NCI-H1048 (cell line): ENCODE measurements at regions not wholly inside any gene's neighbourhood (a gene's known extent, or its start where the extent isn't known, plus 50 kb on each side); places are given as distances from the start of the nearest gene placed in this dataset.
"Not testable (repeated sequence)": the region's sequence is repeated elsewhere in the genome, so short reads cannot be mapped to it uniquely, and the experiment has no call there.

Source experiments
- DNase-seq: peaks from one replicate; lab custom pipeline; 2025; lab: John Stamatoyannopoulos, UW

DNA sequence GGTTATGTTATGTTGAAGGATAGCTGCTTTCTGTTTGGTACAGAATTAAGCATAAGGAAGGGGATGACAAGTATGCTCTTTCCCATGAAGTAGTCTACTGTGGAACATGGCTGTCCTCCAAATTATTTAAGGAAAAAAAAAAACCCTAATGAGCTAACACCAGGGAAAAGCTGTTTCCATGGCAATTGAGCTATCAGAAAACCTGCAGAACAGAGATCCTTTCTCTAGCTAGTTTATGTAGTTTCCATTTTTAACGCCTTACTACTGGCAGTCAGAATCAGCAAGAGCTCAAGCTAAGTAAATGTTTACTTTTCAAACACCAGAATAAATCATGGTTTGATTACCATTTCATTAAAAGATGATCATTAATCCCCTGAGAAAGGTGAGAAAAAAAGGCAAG is 287.4 kb upstream of the TARS1 start:
- no peak for DNase-seq

DNA sequence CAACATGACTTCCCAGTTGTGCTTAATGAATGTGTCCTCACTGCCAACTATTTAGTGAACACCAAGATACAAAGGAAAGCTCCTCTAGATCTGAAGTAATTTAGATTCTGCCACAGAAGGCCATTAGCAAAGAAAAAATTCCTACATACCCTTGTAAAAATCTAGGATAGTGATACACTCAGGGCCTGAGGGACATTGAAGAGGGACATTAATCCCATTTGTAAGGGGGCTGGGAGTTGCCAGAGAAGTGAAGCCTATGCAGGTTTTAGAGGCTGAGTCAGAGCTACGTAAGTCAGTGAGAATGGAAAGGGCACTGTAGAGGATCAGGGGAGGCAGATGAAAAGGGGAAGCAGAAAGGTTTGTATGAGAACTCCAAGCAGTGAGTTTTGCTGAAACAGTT is 286.9 kb upstream of the TARS1 start:
- no peak for DNase-seq

DNA sequence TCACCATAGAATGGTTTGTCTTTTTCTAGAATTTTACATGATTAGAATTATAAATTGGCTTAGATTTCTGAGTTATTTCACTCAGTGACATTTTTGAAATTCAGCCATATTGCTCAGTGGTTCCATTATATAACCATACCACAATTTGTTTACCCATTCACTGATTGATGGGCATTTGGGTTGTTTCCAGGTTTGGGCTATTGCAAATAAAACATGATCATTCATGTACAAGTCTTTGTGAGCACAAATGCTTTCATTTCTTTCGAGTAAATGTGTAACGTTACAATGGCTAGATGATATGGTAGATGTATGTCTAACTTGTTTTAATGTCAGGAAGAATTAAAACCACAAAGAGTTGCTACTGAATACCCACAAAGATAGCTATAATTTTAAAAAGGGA is 279.9 kb upstream of the TARS1 start:
- no peak for DNase-seq

DNA sequence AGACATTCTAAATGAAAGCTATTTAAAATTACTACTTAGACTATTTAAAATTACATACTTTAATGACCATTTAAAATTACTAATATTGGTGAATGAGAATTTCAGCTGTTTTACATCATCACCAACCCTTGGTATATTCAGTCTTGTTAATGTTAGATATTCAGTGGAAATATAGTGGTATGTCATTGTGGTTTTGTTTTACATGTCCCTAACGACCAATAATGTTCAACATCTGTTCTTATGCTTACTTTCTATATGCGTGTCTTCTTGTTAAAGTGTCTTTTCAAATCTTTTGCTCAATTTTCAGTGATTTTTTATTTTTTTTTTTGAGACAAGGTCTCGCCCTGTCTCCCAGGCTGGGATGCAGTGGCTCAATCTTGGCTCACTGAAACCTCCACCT is 279.3 kb upstream of the TARS1 start:
- no peak for DNase-seq

DNA sequence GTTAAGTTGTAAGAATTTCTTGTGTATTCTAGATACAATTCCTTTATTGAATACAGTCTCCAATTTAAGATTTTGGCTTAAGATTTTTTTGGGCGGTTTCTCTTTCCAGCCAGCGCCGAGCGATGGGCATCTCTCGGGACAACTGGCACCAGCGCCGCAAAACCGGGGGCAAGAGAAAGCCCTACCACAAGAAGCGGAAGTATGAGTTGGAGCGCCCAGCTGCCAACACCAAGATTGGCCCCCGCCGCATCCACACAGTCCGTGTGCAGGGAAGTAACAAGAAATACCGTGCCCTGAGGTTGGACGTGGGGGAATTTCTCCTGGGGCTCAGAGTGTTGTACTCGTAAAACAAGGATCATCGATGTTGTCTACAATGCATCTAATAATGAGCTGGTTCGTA is 278.7 kb upstream of the TARS1 start:
- DNase-seq: no peak

DNA sequence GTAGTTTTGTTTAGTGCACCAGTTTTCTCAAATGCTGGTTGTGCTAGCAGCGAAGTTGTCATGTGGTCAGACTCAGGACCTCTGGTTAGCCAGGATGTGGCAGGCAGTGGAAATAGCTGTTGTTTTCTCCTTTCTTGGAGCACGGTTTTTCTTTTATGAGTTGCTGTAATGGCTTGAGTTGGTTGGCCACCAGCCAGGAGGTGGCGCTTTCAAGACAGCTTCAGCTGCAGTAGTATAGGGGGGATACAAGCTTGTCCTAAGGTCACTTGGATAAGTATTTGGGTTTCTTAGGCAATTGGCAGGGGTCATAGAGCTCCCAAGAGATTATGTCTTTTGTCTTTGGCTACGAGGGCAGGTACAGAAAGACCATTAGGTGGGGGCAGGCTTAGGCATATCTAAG is 274.2 kb upstream of the TARS1 start:
- DNase-seq: no peak

DNA sequence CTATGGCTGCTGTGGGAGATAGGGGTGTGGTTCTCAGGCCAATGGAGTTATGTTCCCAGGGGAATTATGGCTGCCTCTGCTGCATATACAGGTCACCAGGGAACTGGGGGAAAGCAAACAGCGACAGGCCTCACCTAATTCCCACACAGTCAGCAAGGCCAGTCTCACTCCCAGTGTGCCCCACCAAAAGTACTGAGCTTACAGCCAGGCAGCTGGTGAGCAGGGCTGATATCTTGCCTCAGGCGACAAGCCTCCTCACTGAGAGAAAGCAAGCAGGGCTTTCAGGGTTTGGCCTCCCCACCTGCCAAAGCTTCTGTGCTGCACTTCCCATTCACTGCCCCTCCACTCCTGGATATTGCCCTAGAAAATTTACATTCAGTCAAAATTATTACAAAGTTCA is 273.8 kb upstream of the TARS1 start:
- no peak for DNase-seq

DNA sequence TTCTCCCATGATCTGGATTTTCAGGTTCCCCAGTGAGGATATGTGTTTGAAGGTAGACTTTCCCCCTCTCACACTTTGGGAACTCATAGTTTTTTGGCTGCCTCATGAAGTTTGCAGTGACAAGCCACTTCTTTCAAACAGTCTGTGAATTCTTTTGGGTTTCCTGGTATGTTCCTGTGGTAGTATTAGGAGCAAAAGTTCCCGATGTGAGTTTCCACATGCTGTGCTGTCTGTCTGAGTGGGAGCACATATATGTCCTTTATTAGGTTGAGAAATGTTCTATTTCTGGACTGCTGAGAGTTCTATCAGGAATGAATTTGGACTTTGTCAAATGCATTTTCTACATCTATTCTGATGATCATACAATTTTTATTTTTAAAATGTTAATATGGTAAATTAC is 273.2 kb upstream of the TARS1 start:
- DNase-seq: no peak

DNA sequence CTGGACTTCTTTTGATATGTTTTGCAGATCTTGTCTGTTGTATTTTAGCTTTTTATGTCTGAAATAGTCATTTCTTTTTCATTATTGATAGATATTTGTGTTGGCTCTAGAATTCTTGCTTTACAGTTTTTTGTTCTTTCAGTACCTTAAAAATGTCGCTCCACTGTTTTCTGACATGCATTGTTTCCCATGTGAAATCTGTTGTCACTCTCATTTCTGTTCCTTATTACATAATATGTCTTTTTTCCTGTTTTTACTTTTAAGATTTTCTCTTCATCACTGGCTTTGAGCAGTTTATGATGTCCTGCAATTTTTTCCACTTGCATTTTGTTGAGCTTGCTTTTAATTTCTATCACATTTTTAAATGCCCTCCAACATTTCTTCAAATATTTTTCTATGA is 270.4 kb upstream of the TARS1 start:
- DNase-seq: no peak

DNA sequence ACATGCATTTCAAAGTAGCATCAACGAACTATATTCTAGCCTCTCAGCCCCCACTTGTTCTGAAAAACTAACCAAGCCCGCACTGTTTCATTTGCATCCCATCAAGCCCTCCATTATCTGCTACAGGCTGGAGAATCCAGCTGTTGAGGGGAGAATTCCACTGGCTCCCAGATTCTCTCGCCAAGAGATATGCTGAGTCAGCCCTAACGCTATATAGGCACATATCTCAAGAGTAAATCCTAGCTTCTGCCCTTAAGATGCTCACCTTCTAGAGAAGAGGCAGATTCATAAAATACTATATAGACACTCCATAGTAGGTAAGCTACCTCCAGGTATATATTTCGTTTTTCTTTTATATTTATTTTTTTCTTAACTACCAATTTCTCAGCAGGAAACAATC is 266.4 kb upstream of the TARS1 start:
- DNase-seq: no peak

DNA sequence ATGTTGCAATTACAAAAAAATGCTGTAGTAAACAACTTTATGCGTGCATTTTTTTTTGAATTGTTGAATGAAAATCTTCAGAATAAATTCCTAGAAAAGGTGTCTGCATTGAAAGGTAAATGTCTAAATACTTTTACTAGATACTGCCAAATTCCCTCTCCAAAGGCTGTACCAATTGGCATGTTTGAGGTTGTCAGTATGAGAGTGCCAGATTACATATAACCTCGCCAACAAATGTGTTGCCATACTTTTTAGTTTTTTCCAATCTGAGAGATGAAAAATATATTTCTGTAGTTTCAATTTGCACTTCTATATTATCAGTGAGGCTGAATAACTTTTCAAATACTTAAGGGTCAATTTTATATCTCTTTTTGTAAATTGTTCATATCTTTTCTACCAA is 261.5 kb upstream of the TARS1 start:
- no peak for DNase-seq

DNA sequence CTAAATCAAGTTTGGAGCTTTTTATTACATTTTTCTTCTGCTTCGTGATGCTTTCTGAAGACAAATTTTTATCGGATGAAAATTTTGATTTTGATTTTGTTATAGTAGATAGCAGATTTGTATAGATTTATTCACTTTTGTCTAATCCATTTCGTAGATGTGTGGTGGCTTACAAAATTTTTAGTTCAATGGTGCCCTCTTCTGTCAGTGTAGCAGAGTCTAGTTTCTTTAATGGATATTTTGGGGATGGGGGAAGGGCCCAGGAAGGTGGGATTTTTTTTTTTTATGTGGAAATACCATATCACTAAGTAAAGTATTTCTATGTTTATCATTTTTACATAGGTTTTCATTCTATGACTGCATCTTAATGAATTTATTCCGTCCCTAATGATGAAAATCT is 259.9 kb upstream of the TARS1 start:
- no peak for DNase-seq

DNA sequence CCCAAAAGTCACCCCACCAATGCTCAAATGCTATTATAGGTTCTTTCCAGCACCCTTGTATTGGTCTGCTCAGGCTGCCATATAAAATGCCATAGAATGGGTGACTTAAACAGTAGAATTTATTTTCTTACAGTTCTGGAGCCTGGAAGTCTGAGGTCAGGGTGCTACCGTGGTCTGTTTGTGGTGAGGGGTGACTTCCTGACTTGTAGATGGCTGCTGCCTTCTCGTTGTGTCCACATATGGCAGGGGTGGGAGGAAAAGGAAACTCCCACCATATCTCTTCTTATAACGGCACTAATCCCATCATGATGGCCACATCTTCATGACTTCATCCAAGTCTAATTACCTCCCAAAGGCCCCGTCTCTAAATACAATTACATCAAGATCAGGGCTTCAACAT is 257.8 kb upstream of the TARS1 start:
- no peak for DNase-seq

DNA sequence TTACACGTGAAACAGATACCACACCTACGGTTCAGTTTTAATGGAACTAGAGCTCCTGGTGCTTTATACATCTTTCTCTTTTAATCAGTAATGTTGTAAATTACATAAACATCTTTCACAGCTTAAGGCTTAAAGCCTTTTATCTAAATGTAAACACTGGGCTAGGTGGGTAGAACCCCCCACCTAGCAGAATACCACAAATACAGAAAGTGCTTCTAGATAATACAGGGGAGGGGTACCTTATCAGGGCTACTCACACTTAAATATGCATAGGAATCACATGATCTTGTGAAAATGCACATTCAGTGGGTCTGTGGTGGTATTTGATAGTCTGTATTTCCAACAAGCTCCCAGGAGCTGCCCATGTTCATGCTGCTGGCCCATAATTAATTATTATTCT is 256.4 kb upstream of the TARS1 start:
- no peak for DNase-seq

DNA sequence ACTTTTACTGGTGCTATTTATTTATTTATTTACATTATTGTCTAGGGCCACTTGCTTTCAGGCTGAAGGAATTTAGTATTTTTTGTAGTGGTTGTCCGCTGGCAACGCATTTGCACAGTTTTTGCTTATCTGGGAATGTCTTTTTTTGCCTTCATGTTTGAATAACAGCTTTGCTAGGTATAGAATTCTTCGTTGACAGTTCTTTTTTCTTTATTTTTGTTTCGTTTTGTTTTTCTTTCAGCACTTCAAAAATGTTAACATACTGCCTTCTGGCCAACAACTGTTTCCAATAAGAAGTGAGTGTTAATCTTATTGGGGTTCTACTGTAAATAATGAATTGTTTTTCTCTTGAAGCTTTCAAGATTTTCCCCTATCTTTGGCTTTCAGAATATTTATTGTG is 252.7 kb upstream of the TARS1 start:
- DNase-seq: no peak

DNA sequence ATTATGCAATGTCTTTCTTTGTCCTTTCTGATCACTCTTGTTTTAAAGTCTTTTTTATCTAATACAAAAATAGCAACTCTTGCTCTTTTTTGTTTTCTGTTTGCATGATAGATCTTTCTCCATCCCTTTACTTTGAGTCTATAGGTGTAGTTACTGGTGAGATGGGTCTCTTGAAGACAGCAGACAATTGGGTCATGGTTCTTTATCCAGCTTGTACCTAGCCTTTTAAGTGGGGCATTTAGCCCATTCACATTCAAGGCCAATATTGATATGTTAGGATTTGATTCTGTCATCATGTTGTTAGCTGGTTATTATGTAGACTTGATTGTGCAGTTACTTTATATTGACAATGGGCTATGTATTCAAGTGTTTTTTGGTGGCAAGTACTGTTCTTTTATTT is 245.9 kb upstream of the TARS1 start:
- no peak for DNase-seq

DNA sequence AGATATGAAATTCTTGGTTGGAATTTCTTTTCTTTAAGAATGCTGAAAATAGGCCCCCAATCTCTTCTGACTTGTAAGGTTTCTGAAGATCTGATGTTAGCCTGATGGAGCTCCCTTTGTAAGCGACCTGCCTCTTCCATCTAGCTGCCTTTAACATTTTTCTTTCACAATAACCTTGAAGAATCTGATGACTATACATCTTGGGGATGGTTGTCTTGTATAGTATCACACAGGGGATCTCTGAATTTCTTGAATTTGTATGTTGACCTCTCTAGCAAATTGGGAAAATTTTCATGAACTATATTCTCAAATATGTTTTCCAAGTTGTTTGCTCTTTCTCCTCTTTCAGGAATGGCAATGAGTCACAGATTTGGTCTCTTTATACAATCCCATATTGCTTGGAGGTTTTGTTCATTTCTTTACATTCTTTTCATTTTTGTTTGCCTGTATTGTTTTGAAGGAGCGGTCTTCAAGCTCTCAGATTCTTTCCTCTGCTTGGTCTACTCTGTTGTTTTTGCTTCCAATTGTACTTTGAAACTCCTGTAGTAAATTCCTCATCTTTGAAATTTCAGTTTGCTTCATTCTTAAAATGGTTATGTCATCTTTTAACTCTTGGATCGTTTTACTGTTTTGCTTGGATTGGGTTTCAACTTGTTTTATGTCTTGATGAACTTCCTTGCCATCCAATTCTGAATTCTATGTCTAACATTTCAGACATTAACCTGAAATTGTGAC is 245.2 kb upstream of the TARS1 start:
- DNase-seq: no peak

DNA sequence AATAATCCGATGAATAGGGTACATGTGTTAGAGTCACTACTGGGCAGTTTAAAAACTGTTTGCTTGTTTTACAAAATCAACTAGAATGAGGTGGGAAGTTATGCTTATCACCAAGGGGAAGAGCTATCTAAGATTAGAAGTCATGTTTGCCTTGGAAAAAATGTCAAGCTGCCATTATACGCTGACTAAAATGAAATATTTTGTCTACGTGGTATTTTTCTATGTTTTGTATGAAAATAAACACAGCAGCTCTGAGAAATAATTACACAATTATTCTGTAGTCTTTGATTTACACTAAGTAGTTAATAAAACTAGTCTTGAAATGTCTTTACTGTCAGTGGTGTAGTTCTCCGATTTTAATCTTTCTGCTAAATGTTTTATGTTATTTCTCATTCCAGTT is 241.9 kb upstream of the TARS1 start:
- no peak for DNase-seq

DNA sequence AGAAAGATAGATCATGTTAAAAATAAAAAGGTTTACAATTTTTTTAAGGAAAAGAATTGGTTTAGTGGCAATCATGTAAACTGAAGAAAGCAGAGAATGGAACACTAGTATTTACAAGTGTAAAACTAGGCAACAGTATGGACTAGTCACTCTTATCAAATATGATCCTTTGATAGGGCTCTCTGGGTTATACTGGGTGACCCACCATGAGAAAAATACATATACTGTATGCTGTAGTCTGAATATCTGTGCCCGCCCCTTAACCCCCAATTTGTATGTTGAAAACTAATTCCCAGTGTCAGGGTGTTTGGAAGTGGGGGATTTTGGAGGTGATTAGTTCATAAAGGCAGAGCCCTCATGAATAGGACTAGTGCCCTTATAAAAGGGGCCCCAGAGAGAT is 236.8 kb upstream of the TARS1 start:
- no peak for DNase-seq

DNA sequence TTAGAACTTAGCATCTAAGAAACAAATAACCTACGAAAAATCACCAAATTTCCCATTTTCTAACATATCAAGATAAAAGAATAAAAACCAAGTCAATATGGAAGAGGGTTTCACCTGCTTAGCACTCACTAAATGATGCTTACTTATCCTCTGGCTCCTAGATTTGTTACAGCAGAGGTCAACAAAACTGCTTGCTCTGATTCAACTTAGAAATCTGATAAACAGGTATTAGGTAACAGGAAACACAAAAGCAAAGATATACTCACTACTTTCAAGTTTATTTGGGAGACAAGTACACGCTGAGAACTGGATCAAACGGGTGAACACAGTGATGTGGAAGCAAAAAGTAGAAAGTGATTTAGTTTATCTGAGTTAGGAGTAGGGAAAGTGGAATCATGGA is 235.7 kb upstream of the TARS1 start:
- no peak for DNase-seq

DNA sequence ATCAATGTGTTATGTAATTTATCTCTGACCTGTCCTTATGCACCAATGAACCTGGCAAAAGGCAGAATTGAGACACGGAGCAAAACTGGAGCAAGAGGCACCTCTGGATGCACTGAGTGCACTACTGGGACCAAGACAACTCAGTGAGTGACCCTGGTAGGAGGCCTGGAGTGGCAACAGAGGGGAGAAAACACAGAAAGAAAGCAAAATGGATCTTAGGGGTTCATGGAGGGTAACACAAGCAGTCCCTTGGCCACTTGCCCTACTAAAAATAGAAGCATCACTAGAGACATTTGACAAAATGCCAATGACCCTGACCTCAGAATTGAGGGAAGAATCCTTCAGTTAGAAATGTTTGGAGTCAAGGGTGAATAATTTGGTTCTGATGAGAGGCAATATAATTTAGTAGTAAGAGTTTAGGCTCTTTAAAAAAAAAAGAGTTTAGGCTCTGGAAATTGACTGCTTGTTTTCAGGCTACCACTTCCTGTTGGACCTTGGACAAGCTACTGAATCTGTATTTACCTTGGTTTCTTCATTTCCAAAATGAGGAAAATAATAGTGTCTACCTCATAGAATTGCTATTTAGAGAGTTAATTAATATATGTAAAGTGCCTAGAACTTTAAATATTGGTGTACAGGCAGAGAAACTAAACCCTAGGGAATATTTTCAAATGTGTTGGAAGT is 234.9 kb upstream of the TARS1 start:
- no peak for DNase-seq

DNA sequence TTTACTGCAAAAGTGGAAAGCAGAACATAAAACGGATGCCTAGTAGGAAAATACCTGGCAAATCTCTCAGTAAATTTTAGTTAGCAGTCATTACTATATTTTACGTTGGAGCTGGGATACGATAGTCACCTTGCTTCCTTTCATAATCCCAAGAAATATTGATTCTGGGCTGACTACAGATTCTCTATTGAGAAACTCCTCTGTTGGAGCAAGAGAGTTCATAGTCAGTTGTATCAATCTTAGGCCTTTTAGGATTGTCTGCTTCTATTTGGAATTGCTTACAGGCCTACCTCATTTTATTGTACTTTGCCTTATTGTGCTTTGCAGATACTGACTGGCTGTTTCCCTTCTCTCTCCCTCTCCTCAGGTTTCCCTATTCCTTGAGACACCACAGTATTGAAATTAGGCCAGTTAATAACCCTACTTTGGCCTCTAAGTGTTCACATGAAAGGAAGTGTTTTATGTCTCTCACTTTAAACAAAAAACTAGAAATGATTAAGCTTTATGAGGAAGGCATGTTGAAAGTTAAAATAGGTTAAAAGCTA is 233.7 kb upstream of the TARS1 start:
- DNase-seq: no peak

DNA sequence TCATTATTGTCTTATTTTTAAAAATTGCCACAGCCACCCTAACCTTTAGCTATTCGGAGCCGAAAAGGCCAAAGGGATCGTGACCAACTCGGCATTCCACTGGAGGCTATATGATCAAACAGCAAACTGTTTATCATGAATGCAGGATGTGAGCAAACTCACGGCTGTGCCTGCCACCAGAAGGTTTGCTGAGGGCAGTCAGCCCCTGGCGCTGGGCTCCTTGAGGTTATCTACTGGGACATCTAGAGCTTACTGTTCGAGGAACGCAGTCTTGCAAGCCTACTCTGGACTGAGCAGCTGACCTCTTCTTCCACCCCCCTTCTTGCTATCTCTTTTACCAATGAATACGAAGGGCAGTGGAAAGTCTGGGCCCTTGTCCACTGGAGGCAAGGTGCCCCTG is 231.5 kb upstream of the TARS1 start:
- no peak for DNase-seq

DNA sequence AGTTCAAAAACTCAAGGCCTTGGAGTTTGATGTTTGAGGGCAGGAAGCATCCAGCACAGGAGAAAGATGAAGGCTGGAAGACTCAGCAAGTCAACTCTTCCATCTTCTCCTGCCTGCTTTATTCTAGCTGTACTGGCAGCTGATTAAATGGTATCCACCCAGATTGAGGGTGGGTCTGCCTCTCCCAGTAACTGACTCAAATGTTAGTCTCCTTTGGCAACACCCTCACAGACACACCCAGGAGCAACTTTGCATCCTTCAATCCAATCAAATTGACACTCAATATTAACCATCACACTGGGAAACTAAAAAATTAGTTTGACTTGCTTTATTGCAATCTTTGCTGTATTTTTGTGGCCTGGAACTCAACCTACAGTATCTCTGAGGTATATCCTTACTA is 230.5 kb upstream of the TARS1 start:
- not testable (repeated sequence) for DNase-seq
